Spleen (tissue), 11 donors: ENCODE measurements at regions not wholly inside any gene's neighbourhood (a gene's known extent, or its start where the extent isn't known, plus 50 kb on each side); places are given as distances from the start of the nearest gene placed in this dataset.

ENCODE experiments used
- DNase-seq: peaks from one replicate; pipeline ENCODE4 v3.0.0-alpha.2; 2020
- H3K27ac ChIP-seq, 8 donors: fragments of 200-600 bp; sonication (generic) in 7 of 8; 1 replicate in 4 of 8; 2 replicates in 4 of 8; pipeline versions ENCODE4 v1.5.0 to v1.8.0; 2016 to 2021; ENCODE audit warnings: inconsistent platforms in 4 of 8, mild to moderate bottlenecking in 4 of 8, moderate library complexity in 1 of 8
- H3K27me3 ChIP-seq, 7 donors: fragments of 200-600 bp; sonication (generic) in 6 of 7; replicated peaks in 1 of 7; 1 replicate in 4 of 7; 2 replicates in 3 of 7; pipeline versions ENCODE4 v1.5.0 to v1.8.0; 2016 to 2021; ENCODE audit warnings: inconsistent platforms in 3 of 7, mild to moderate bottlenecking in 1 of 7
- H3K36me3 ChIP-seq, 6 donors: fragments of 200-600 bp; sonication (generic) in 5 of 6; 1 replicate in 4 of 6; 2 replicates in 2 of 6; pipeline versions ENCODE4 v1.5.0 to v1.8.0; 2016 to 2021; ENCODE audit warnings: inconsistent platforms in 2 of 6
- H3K4me1 ChIP-seq, 6 donors: fragments of 200-600 bp; sonication (generic) in 5 of 6; 1 replicate in 3 of 6; 2 replicates in 3 of 6; pipeline versions ENCODE4 v1.5.0 to v1.8.0; 2016 to 2021; ENCODE audit warnings: inconsistent platforms in 3 of 6
- H3K4me3 ChIP-seq, 8 donors: fragments of 200-600 bp; sonication (generic) in 7 of 8; 1 replicate in 4 of 8; 2 replicates in 4 of 8; pipeline versions ENCODE4 v1.5.0 to v1.8.0; 2016 to 2021; ENCODE audit warnings: inconsistent platforms in 4 of 8, mild to moderate bottlenecking in 4 of 8, moderate library complexity in 2 of 8
- H3K9me3 ChIP-seq, 8 donors: fragments of 200-600 bp; sonication (generic) in 7 of 8; 1 replicate in 4 of 8; 2 replicates in 4 of 8; pipeline versions ENCODE4 v1.5.0 to v1.8.0; 2016 to 2021; ENCODE audit warnings: inconsistent platforms in 4 of 8
- CTCF ChIP-seq, 11 experiments: fragments of 200-600 bp in 7 of 11; fragments of 450-650 bp in 4 of 11; sonication (generic) in 4 of 11; IDR thresholded peaks in 8 of 11; conservative IDR thresholded peaks in 3 of 11; 1 replicate in 7 of 11; 2 replicates in 4 of 11; pipeline versions ENCODE4 v1.4.0 to v1.8.0; 2016 to 2021; ENCODE audit warnings: antibody characterized with exemption in 11 of 11, inconsistent platforms in 4 of 11, mild to moderate bottlenecking in 1 of 11
- POLR2A ChIP-seq, 3 donors: fragments of 450-650 bp; IDR thresholded peaks; one replicate each; pipeline ENCODE4 v1.5.1; 2017; ENCODE audit warnings: antibody characterized with exemption in 3 of 3, mild to moderate bottlenecking in 1 of 3
- POLR2AphosphoS5 ChIP-seq, 3 donors: sonication (generic); formaldehyde crosslinking; IDR thresholded peaks; one replicate each; pipeline ENCODE4 v1.5.1; 2017; ENCODE audit warnings: antibody characterized with exemption in 3 of 3
- WGBS, 5 donors: extraction: QIAGEN DNeasy Blood & Tissue Kit in 3 of 5; methylation state at CpG; one replicate each; pipeline versions ENCODE4 v1.1.5 to v1.1.7; 2013 to 2018; 5-methylcytosine and 5-hydroxymethylcytosine counted together
- intact Hi-C: fragments of 100-400 bp; cut with DNase I; formaldehyde crosslinking; loops from one replicate; pipeline ENCODE4 v1.15.0; 2023; ENCODE audit warnings: low total_unique reads
- donor health status: healthy with polysubstance abuse.
- donor health status: DM: no; HTN: no; CAD: no; lungs with moderate emphysema.
- donor health status: DM: no; HTN: no; CAD: no.
- donor health status: Bipolar disorder and iron deficiency.
- donor health status: healthy.
- donor health status: DM: no; HTN: no; CAD: no.
- donor health status: DM: yes; HTN: yes; CAD: no.

- TF ChIP-seq POLR2AphosphoS5 (IDR thresholded peaks at IDR 0.05) (no peak), POLR2A (IDR thresholded peaks at IDR 0.05) (no peak), CTCF (IDR thresholded peaks at IDR 0.05 in 8 of 11, conservative IDR thresholded peaks at IDR 0.05 in 3 of 11) (no peak)
- 65 to 86% (median 70%) methylated on average over 1 of the region's 1 CpG for WGBS, 5 donors
- intact Hi-C loops = no loop called here
- Histone ChIP-seq H3K27ac (no peak overlapping the region), H3K36me3 (no peaks in the 10 kb centered on the region), H3K4me3 (no peak overlapping the region), H3K9me3 (peaks cover 0 to 8% (median 0%) of the 10 kb centered on the region in 8 donors), H3K27me3 (no peaks in the 10 kb centered on the region), H3K4me1 (no peaks in the 10 kb centered on the region)
- no peak for DNase-seq
Observed at GRCh38 chr2:17276220-17276619, 242.0 kb downstream of the RAD51AP2 start.

GRCh38 chr2:17272652-17273525, 245.4 kb downstream of the RAD51AP2 start:
- TF ChIP-seq POLR2A (IDR thresholded peaks at IDR 0.05) (no peak), CTCF (IDR thresholded peaks at IDR 0.05 in 8 of 11, conservative IDR thresholded peaks at IDR 0.05 in 3 of 11) (no peak), POLR2AphosphoS5 (IDR thresholded peaks at IDR 0.05) (no peak)
- no peak overlapping the region for H3K27ac ChIP-seq
- intact Hi-C loops = no loop called here
- H3K4me1 ChIP-seq = no peaks in the 10 kb centered on the region
- H3K9me3 ChIP-seq = peaks cover 0 to 8% (median 0%) of the 10 kb centered on the region in 8 donors
- H3K4me3 ChIP-seq = no peak overlapping the region
- no peaks in the 10 kb centered on the region for H3K36me3 ChIP-seq
- no peak for DNase-seq
- H3K27me3 ChIP-seq = no peaks in the 10 kb centered on the region
- WGBS, 5 donors = 53 to 64% (median 61%) methylated on average over 8 of the region's 8 CpGs

- Histone ChIP-seq H3K36me3 (no peaks in the 10 kb centered on the region), H3K4me1 (no peaks in the 10 kb centered on the region), H3K27me3 (no peaks in the 10 kb centered on the region), H3K27ac (no peak overlapping the region), H3K9me3 (peaks cover 0 to 8% (median 0%) of the 10 kb centered on the region in 8 donors), H3K4me3 (no peak overlapping the region)
- TF ChIP-seq POLR2AphosphoS5 (IDR thresholded peaks at IDR 0.05) = no peak
- no peak for TF ChIP-seq CTCF (IDR thresholded peaks at IDR 0.05 in 8 of 11, conservative IDR thresholded peaks at IDR 0.05 in 3 of 11)
- TF ChIP-seq POLR2A (IDR thresholded peaks at IDR 0.05) = no peak
- 73 to 92% (median 83%) methylated on average over 1 of the region's 1 CpG for whole genome bisulfite sequencing, 5 donors
- intact Hi-C loops = no loop called here
- no peak for DNase-seq
Observed at GRCh38 chr2:17272170-17272569, 246.1 kb downstream of the RAD51AP2 start.

- DNase-seq = no peak
- no peak for TF ChIP-seq POLR2AphosphoS5 (IDR thresholded peaks at IDR 0.05)
- no peak for TF ChIP-seq CTCF (IDR thresholded peaks at IDR 0.05 in 8 of 11, conservative IDR thresholded peaks at IDR 0.05 in 3 of 11)
- TF ChIP-seq POLR2A (IDR thresholded peaks at IDR 0.05) = no peak
- intact Hi-C loops = no loop called here
- H3K4me1 ChIP-seq = no peaks in the 10 kb centered on the region
- no peaks in the 10 kb centered on the region for H3K27me3 ChIP-seq
- 86 to 96% (median 90%) methylated on average over 4 of the region's 4 CpGs for WGBS, 5 donors
- H3K36me3 ChIP-seq = no peaks in the 10 kb centered on the region
- no peak overlapping the region for H3K27ac ChIP-seq
- H3K9me3 ChIP-seq = peaks cover 0 to 5% (median 0%) of the 10 kb centered on the region in 8 donors
- H3K4me3 ChIP-seq = no peak overlapping the region
Observed at GRCh38 chr2:17271416-17271815, 246.8 kb downstream of the RAD51AP2 start.
